Right lobe of liver (tissue), 4 donors: ENCODE measurements at regions not wholly inside any gene's neighbourhood (a gene's known extent, or its start where the extent isn't known, plus 50 kb on each side); places are given as distances from the start of the nearest gene placed in this dataset.

Experiments
- POLR2A ChIP-seq: fragments of 450-650 bp; IDR thresholded peaks from one replicate; pipeline ENCODE4 v1.6.1; 2017; ENCODE audit warnings: antibody characterized with exemption, mild to moderate bottlenecking
- TF ChIP-seq, protein P1 (sequence below), 4 donors: fragments of 200-600 bp in 3 of 4; fragments of 450-650 bp in 1 of 4; IDR thresholded peaks; one replicate each; pipeline versions ENCODE4 v1.5.1 to v1.8.0; 2016 to 2022; ENCODE audit warnings: antibody characterized with exemption in 4 of 4, mild to moderate bottlenecking in 2 of 4
- donor health status: DM: no; HTN: no; CAD: no.
- donor health status: DM: no; HTN: no; CAD: no.
- donor health status: DM: no; HTN: yes; CAD: no.

- TF ChIP-seq, protein P1, sequence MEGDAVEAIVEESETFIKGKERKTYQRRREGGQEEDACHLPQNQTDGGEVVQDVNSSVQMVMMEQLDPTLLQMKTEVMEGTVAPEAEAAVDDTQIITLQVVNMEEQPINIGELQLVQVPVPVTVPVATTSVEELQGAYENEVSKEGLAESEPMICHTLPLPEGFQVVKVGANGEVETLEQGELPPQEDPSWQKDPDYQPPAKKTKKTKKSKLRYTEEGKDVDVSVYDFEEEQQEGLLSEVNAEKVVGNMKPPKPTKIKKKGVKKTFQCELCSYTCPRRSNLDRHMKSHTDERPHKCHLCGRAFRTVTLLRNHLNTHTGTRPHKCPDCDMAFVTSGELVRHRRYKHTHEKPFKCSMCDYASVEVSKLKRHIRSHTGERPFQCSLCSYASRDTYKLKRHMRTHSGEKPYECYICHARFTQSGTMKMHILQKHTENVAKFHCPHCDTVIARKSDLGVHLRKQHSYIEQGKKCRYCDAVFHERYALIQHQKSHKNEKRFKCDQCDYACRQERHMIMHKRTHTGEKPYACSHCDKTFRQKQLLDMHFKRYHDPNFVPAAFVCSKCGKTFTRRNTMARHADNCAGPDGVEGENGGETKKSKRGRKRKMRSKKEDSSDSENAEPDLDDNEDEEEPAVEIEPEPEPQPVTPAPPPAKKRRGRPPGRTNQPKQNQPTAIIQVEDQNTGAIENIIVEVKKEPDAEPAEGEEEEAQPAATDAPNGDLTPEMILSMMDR (IDR thresholded peaks at IDR 0.05): no peak
- TF ChIP-seq POLR2A: no peak
Measured at GRCh38 chr1:30479575-30479974, 243.8 kb downstream of the MATN1 start.
